ENCODE measurements at regions not wholly inside any gene's neighbourhood (a gene's known extent, or its start where the extent isn't known, plus 50 kb on each side); places are given as distances from the start of the nearest gene placed in this dataset.
"Not testable (repeated sequence)": the region's sequence is repeated elsewhere in the genome, so short reads cannot be mapped to it uniquely, and the experiment has no call there.

- DNase-seq, result not testable (repeated sequence)
These were observed 157.7 kb downstream of the LAT start for GRCh38 chr16:29142506-29142905.

- no peak for DNase-seq
These were observed 156.9 kb downstream of the LAT start for GRCh38 chr16:29141586-29142324.

- not testable (repeated sequence) for DNase-seq
These were observed 156.3 kb downstream of the LAT start for GRCh38 chr16:29141121-29141520.

DNA sequence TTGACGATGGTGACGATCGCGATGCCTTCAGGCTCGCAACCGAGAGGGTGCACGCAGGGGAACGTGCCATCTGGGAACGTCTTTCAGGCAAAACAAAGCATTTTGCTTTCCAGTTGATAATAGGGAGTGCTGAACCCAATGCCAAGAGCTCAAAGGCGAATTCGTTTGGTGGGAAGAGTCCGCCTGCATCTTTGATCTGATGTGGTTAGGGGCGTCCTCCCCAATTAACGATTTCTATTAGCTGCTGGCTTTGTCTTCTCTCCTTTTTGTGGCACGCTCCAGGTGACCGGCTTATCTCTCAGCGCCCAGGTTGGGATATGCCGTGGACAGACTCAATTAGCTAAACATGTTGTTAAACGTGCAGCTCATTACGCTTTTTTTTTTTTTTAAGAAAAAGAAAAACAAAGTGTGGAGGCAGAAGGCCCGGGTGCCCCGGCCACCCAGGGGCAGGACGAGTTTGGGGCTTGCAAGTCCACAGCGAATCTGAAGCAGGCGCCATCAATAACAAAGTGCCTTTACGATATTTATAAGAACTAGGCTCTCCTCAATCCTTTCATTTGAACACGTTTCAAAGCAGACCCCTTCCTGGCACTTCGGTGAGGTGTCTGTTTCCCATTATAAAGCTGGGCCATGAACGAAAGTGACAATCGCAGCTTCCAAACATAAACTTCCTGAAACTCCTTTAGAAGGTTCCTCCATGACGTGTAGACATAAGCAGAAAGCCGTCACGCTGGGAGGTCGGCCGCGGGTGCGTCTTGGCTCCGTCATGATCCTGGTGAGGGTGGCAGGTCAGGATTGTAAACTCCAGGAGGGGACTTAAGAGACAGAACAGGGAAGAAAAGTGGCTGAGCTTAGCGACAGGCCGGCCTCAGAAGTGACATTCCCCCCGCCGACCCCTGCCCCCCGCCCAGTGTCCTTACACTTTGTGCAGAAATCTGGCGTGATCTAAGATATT, 155.3 kb downstream of the LAT start:
- DNase-seq, result not testable (repeated sequence)

DNA sequence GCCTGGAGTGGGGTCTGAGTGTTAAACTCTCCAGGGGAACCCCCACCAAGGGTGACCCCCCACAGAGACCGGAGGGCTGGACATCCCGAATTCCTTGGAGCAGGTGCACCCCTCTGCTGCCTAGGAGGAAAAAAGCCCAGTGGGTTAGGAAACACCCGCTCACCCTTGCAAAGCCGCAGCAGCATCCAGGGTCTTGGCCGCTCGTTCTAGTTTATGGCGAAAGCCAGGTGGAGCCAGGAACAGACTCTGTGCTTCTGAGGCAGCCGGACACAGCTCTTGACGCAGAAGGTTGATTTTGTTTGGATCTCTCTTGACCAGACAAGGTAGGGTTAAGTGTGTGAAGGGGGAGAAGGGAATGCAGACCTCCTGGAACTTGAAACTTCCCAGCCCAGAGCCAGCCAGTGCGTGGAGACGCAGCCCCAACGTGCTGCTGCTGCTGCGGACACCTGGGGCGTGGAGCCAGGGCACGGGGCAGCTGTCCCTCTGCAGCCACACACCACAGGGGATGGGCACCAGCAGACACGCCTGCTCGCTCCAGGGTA, 154.5 kb downstream of the LAT start:
- no peak for DNase-seq

DNA sequence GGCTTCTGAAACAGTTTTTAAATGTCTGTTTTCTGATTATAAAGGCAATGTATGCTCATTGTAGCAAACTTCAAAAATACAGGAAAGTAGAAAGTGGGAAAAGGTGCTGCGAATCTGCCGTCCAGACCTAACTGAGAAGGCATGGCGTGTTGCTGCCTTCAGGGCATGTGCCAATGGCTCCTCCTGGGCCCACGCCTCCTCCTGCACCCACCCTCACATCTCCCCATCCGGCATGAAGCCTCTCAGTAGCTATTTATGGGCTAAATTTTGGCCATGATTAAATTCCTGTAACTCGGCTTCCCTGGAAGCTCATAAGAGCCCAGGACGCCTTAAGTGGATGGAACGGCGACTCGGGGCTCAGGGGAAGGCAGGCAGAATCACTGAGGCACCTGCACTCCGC, 153.8 kb downstream of the LAT start:
- DNase-seq, result not testable (repeated sequence)

- DNase-seq, result not testable (repeated sequence)
These were observed 153.2 kb downstream of the LAT start for GRCh38 chr16:29137894-29138662.

DNA sequence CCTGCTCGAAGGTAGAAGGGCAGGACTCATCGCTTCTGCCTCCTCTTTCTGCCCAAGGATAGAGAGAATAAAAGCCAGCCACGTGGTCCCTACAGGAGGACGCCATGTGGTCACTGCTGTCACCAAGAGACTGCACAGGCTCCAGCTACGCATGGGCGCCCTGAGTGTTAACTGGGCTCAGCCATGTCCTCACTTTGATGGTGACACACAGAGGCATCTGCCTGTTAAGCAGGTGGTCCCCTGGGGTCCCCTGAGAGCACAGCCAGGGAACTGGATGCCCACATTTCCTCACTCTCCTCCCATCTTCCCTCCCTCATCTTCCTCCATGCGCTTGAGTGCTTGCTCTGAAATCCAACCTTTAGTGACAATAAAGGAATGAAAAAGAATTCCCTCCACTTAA, 152.6 kb downstream of the LAT start:
- DNase-seq, result not testable (repeated sequence)

DNA sequence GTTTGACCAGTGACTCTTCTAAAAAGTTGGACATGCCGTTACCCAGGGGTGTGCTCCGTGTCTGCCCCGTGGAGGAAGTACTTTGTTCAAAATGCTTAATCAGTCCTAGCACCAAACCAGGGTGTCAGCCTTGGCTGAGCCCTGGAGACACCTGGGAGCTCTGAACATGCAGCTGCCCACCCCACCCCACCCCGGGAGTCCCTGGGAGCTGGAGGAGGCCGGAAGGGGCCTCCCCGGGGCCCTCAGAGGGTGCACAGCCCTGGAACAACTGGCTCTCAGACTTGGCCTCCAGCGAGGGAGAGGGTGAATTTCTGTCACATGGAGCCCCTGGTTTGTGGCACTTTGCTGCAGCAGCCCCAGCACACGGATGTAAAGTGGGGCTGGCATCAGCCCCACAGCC, 152.1 kb downstream of the LAT start:
- not testable (repeated sequence) for DNase-seq

DNA sequence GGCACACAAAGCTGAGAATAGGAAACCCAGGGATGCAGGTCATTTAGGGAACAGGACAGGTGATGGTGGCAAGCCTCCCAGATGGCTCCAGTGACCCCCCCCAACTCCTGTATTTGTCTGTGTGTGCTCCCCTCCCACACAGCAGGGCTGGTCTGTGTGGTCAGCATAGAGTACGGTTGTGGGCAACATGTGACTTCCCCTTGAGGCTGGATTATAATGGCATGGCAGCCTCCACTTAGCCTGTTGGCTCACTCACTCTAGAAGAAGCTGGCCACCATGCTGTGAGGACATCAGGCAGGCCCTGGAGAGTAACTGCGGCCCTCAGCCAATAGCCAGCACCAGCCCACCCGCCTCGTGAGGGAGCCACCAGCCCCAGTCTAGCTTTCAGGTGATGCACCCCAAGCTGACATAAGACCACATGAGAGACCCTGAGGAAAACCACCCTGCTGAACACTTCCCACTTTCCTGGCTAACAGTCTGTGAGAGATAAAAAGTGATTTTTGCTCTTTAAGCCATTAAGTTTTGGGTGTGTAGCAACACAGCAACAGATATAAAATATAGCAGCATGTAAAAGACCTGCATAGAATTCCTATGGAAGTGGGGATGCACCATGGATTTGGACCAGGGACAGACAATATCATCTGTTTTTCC, 151.3 kb downstream of the LAT start:
- DNase-seq, result not testable (repeated sequence)

DNA sequence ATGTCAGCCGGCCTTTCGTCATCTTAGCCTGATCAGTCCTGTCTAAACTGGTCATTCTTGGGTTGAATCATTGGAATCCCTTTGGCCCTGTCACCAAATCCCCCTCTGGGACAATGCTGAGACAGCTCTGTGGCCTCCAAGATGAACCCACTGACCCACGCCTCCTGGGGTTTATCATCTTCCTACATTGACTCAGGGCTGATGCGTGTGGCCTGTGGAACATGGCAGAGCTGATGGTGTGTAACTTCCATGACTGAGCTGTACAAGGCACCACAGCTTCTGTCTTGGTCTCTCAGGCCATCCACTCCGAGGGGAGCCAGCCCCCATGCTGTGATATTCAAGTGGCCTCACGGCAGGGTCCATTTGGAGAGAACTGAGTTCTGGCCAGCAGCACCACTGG, 150.2 kb downstream of the LAT start:
- not testable (repeated sequence) for DNase-seq

- not testable (repeated sequence) for DNase-seq
These were observed 149.0 kb downstream of the LAT start for GRCh38 chr16:29133681-29134430.

DNA sequence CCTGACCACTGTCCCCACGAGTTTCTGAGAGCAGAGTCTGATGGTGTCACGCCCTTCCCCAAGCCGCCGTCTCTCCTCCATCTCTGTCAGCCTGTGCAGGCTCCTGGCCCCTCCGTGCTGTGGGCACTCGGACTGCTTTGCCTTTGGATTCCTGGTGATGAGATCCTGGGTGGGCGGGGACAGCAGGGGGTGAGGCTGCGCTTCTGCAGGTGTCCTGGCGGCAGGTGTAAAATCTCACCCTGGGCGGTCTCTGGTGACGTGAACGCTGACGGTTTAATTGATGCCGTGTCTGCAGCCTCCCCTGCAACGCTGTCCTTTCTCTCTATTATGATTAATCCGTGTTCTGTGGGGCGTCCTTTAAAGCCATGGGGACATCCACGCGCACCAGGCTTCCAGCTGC, 148.0 kb downstream of the LAT start:
- not testable (repeated sequence) for DNase-seq

DNA sequence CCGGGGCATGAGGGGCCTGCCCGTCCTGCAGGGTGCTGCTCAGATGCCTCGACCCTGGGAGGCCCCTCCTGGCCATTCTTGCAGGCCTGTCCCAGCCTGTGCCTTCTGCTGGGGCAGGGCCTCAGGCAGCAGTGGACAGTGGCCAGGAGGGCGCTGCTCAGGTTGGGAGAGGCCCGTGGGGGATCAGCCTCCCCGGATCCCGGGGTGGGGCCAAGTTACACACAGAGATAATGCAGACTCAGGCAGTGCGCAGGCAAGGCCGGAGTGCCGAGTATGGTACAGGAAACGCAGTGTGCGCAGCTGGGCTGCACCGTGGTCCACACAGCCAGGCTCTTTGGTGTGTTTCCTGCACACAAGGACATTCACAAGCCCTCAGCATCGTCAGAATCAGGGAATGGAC, 147.6 kb downstream of the LAT start:
- DNase-seq, result not testable (repeated sequence)

GRCh38 chr16:29130901-29131851, 146.3 kb downstream of the LAT start:
- not testable (repeated sequence) for DNase-seq

DNA sequence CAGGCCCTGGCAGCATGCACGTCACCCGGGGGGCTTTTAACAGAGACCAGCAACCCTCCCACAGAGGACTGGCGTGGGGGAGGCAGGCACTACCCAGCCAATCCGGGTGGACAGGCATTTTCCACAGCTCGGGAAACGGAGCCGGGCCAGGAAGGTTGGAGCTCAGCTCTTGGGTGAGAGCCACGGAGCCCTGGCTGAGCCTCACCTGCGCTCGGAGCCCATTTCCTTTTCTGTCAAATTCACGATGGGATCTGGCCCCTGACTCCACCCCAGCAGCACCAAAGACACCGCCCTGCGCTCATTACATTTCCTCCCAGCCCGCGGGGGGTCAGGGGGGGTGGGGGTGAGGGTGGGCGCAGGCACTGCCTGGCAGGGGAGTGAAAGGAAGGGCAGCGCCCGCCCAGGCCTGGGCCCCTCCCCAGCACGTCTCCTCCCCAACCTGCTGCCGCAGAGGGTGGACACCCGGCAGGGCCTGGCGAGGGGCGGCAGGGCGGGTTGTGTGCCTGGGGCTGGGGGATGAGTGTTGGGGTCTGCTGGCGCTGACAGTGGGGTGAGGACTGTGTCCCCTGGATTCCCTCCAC, 145.4 kb downstream of the LAT start:
- DNase-seq, result not testable (repeated sequence)

GRCh38 chr16:29129458-29130038, 144.7 kb downstream of the LAT start:
- not testable (repeated sequence) for DNase-seq

DNA sequence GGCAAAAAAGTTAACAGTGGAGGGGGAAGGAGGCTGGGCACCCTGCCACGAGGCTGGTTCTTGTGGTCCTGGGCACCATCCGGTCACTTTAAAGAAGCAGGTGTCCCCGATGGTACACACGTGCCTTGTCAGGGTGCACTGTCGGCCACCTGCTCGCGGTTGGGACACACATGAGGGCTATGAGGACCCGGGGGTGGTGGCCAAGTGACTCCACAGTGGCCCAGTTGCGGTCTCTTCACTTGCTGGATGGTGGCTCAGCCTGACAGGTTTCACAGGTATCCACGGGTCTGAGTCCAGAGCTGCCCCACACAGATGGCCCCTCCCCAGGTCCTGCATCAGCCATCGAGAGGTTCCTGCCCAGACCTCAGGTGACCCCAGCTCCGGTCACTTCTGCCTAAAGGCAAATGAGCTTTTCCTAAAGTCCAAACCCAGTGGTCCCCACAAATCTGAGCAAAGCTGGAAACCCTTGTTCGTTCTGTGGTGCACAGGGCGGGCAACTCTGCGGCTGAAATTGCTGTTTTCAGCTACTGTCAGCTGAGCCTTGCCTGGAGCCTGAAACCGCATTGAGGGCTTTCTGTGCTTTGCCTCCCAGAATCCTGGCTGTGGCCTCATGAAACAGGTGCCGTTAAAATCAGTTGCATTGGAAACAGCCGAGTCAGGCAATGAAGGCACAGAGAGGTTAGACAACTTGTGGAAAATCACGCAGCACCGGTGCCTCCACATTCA, 144.0 kb downstream of the LAT start:
- not testable (repeated sequence) for DNase-seq
